ENCODE measurements at regions not wholly inside any gene's neighbourhood (a gene's known extent, or its start where the extent isn't known, plus 50 kb on each side); places are given as distances from the start of the nearest gene placed in this dataset.

GRCh38 chr6:21423106-21423854 lies 170.3 kb upstream of the SOX4 start:
- TF ChIP-seq CTCF (IDR thresholded peaks at IDR 0.05) (no peak), EZH2 (IDR thresholded peaks at IDR 0.05; ENCODE audit: borderline replicate concordance, insufficient read depth, low read depth, low read length, poor library complexity, severe bottlenecking) (no peak)

Measured in B cell (primary cell).